GM19467 (cell line): ENCODE measurements at regions not wholly inside any gene's neighbourhood (a gene's known extent, or its start where the extent isn't known, plus 50 kb on each side); places are given as distances from the start of the nearest gene placed in this dataset.

Source experiments
- ATAC-seq: cut with Tn5 transposase; IDR thresholded peaks from one replicate; pipeline ENCODE4 v1.9.1; 2021; ENCODE audit warnings: mild to moderate bottlenecking, moderate library complexity; ENCODE audit not compliant: unreplicated experiment

GRCh38 chr6:146902846-146903245, 301.4 kb upstream of the STXBP5 start:
- no peak for ATAC-seq

- ATAC-seq, result no peak
Measured at GRCh38 chr6:146903451-146903850, 300.8 kb upstream of the STXBP5 start.

GRCh38 chr6:146904596-146904995, 299.6 kb upstream of the STXBP5 start:
- ATAC-seq, result no peak

GRCh38 chr6:146905181-146905704, 299.0 kb upstream of the STXBP5 start:
- no peak for ATAC-seq

GRCh38 chr6:146908786-146909185, 295.4 kb upstream of the STXBP5 start:
- ATAC-seq, result no peak

- no peak for ATAC-seq
Measured at GRCh38 chr6:146909376-146909775, 294.8 kb upstream of the STXBP5 start.

GRCh38 chr6:146909886-146910285, 294.3 kb upstream of the STXBP5 start:
- ATAC-seq, result no peak

- no peak for ATAC-seq
Measured at GRCh38 chr6:146910611-146911010, 293.6 kb upstream of the STXBP5 start.

GRCh38 chr6:146911635-146912215, 292.5 kb upstream of the STXBP5 start:
- ATAC-seq, result no peak

GRCh38 chr6:146912730-146913685, 291.2 kb upstream of the STXBP5 start:
- ATAC-seq, result no peak

GRCh38 chr6:146913842-146914488, 290.3 kb upstream of the STXBP5 start:
- no peak for ATAC-seq

GRCh38 chr6:146914489-146915483, 289.4 kb upstream of the STXBP5 start:
- ATAC-seq, result no peak

- ATAC-seq, result no peak
Measured at GRCh38 chr6:146915671-146916127, 288.5 kb upstream of the STXBP5 start.

- no peak for ATAC-seq
Measured at GRCh38 chr6:146916435-146917025, 287.7 kb upstream of the STXBP5 start.

GRCh38 chr6:146917182-146917581, 287.0 kb upstream of the STXBP5 start:
- no peak for ATAC-seq

GRCh38 chr6:146917979-146918378, 286.2 kb upstream of the STXBP5 start:
- ATAC-seq, result no peak

GRCh38 chr6:146919017-146919416, 285.2 kb upstream of the STXBP5 start:
- no peak for ATAC-seq

GRCh38 chr6:146923205-146923833, 280.9 kb upstream of the STXBP5 start:
- ATAC-seq, result no peak

- ATAC-seq, result no peak
Measured at GRCh38 chr6:146925846-146926245, 278.4 kb upstream of the STXBP5 start.
